ENCODE measurements at regions not wholly inside any gene's neighbourhood (a gene's known extent, or its start where the extent isn't known, plus 50 kb on each side); places are given as distances from the start of the nearest gene placed in this dataset.

GRCh38 chr4:186823989-186824388, 100.3 kb upstream of the FAT1 start:
- Histone ChIP-seq H3K9ac (ENCODE audit: insufficient read depth, low read depth, low read length) (no peak overlapping the region), H3K36me3 (replicated peaks in 1 of 2; ENCODE audit: control insufficient read depth in 1 of 2, insufficient read depth in 2 of 2, low read length in 2 of 2) (no peaks in the 10 kb centered on the region), H3K4me1 (ENCODE audit: insufficient read depth, low read length) (peaks cover 61% of the 10 kb centered on the region), H3K27ac (ENCODE audit: extremely low read length, insufficient read depth, low read length) (no peak overlapping the region), H3K9me3 (ENCODE audit: low read length) (no peaks in the 10 kb centered on the region), H3K4me2 (ENCODE audit: low read depth, low read length) (no peak overlapping the region), H3K79me2 (ENCODE audit: insufficient read depth, low read length) (no peaks in the 10 kb centered on the region), H3K4me3 (replicated peaks in 1 of 3; ENCODE audit: insufficient read depth in 1 of 3, low read depth in 2 of 3, low read length in 3 of 3) (no peak overlapping the region), H2AFZ (ENCODE audit: low read length) (no peak overlapping the region), H3K27me3 (ENCODE audit: control insufficient read depth in 1 of 2, insufficient read depth in 2 of 2, low read length in 2 of 2) (no peaks in the 10 kb centered on the region), H4K20me1 (ENCODE audit: insufficient read depth, low read length) (no peaks in the 10 kb centered on the region)
- WGBS (ENCODE audit: low lambda C conversion rate) = 35% methylated on average over 3 of the region's 3 CpGs
- no TSS peak for BruUV-seq (replicated peaks)
- in situ Hi-C loops (cut with HindIII; ENCODE audit: extremely low pct_ligation_motif_present, low pct_unique_long_range_greater_than_20kb) (no loop called here), intact Hi-C loops (cut with micrococcal nuclease; ENCODE audit: unreplicated experiment) (no loop called here)
- TF ChIP-seq LBX2 (CRISPR knock-in tag; IDR thresholded peaks at IDR 0.05; ENCODE audit: borderline replicate concordance) (no peak), RBAK (CRISPR knock-in tag; IDR thresholded peaks at IDR 0.05) (no peak), WIZ (CRISPR knock-in tag; IDR thresholded peaks at IDR 0.05) (no peak), IKZF4 (CRISPR knock-in tag; IDR thresholded peaks at IDR 0.05; ENCODE audit: borderline replicate concordance, low read depth, not compliant biosample characterization) (no peak), ZNF567 (CRISPR knock-in tag; IDR thresholded peaks at IDR 0.05; ENCODE audit: borderline replicate concordance) (no peak), ATF1 (CRISPR knock-in tag; IDR thresholded peaks at IDR 0.05) (no peak), ZNF496 (CRISPR knock-in tag; IDR thresholded peaks at IDR 0.05; ENCODE audit: insufficient replicate concordance) (no peak), ZNF616 (CRISPR knock-in tag; IDR thresholded peaks at IDR 0.05; ENCODE audit: low read depth) (no peak), ZEB1 (IDR thresholded peaks at IDR 0.05; ENCODE audit: insufficient replicate concordance, low read depth) (no peak), NFE2L2 (IDR thresholded peaks at IDR 0.05; ENCODE audit: low read length) (no peak), ZSCAN21 (CRISPR knock-in tag; IDR thresholded peaks at IDR 0.05; ENCODE audit: borderline replicate concordance) (no peak), AHDC1 (CRISPR knock-in tag; IDR thresholded peaks at IDR 0.05; ENCODE audit: borderline replicate concordance) (no peak), DMAP1 (CRISPR knock-in tag; IDR thresholded peaks at IDR 0.05) (no peak), RERE (CRISPR knock-in tag; IDR thresholded peaks at IDR 0.05; ENCODE audit: low read depth) (no peak)
- CTCF ChIA-PET (ENCODE audit: low intra/inter-chr PET ratio, low total read pairs) = no interaction called here
- POLR2A ChIA-PET = interaction anchor here (0.6 kb wide), 1 partner anchor 100 kb away, joined by 3 read pairs; no protein-coding TSS in a partner anchor
- ATAC-seq = peak; percentile 25; the same call in 1 of the 3 replicates
- peak; percentile 25 for DNase-seq (ENCODE audit: low spot score)
- no peak for FAIRE-seq
